CD4-positive, alpha-beta T cell (primary cell): ENCODE measurements at regions not wholly inside any gene's neighbourhood (a gene's known extent, or its start where the extent isn't known, plus 50 kb on each side); places are given as distances from the start of the nearest gene placed in this dataset.
"Not testable (repeated sequence)": the region's sequence is repeated elsewhere in the genome, so short reads cannot be mapped to it uniquely, and the experiment has no call there.

Source experiments
- ATAC-seq: fragments of 200-7000 bp; cut with Tn5 transposase; one replicate; pipeline ENCODE4 v1.10.0; 2022; ENCODE audit warnings: mild to moderate bottlenecking; ENCODE audit not compliant: poor library complexity
- CTCF ChIA-PET: fragments of 350-600 bp; sonication (Branson Sonifier 250); formaldehyde crosslinking; loops from one replicate; lab custom pipeline; 2021; ENCODE audit warnings: antibody characterized with exemption, inconsistent platforms; lab: Charles Lee
- POLR2A ChIA-PET: fragments of 350-600 bp; sonication (Branson Sonifier 250); formaldehyde crosslinking; loops from one replicate; lab custom pipeline; 2021; ENCODE audit warnings: antibody characterized with exemption, inconsistent platforms; lab: Charles Lee
- DNase-seq, 14 experiments: peaks; one replicate each; pipeline ENCODE4 v3.0.0-alpha.2; 2013 to 2020; ENCODE audit warnings: mixed read lengths in 2 of 14
- H3K27ac ChIP-seq, 2 donors: one replicate each; pipeline versions ENCODE4 v1.5.1 to v1.7.0; 2013; ENCODE audit warnings: low read length in 2 of 2, low read depth in 1 of 2, mild to moderate bottlenecking in 1 of 2
- H3K27me3 ChIP-seq, 2 experiments: 1 replicate in 1 of 2; 2 replicates in 1 of 2; pipeline versions ENCODE4 v1.6.1 to v1.7.0; 2013; ENCODE audit warnings: low read length in 2 of 2, control low read depth in 1 of 2, mild to moderate bottlenecking in 1 of 2, moderate library complexity in 1 of 2; ENCODE audit not compliant: insufficient read depth in 2 of 2, control insufficient read depth in 1 of 2
- H3K36me3 ChIP-seq: one replicate; pipeline ENCODE4 v1.6.1; 2013; ENCODE audit warnings: low read length, control low read depth; ENCODE audit not compliant: insufficient read depth
- H3K4me1 ChIP-seq: one replicate; pipeline ENCODE4 v1.6.1; 2013; ENCODE audit warnings: low read length, control low read depth; ENCODE audit not compliant: insufficient read depth
- H3K4me3 ChIP-seq: one replicate; pipeline ENCODE4 v1.5.1; 2013; ENCODE audit warnings: mild to moderate bottlenecking, low read length, moderate library complexity
- H3K9me3 ChIP-seq, 2 experiments: 1 replicate in 1 of 2; 2 replicates in 1 of 2; pipeline versions ENCODE4 v1.6.1 to v1.7.0; 2013; ENCODE audit warnings: low read length in 2 of 2, mild to moderate bottlenecking in 2 of 2, control low read depth in 1 of 2, moderate library complexity in 1 of 2; ENCODE audit not compliant: control insufficient read depth in 1 of 2, insufficient read depth in 1 of 2
- H3K27ac Mint-ChIP-seq: one replicate; pipeline ENCODE4 v1.8.0; 2020; ENCODE audit warnings: mixed read lengths
- H3K27me3 Mint-ChIP-seq: one replicate; pipeline ENCODE4 v1.8.0; 2021; ENCODE audit warnings: mixed read lengths
- H3K36me3 Mint-ChIP-seq: one replicate; pipeline ENCODE4 v1.8.0; 2021; ENCODE audit warnings: low read depth, mixed read lengths
- H3K4me1 Mint-ChIP-seq: one replicate; pipeline ENCODE4 v1.8.0; 2021; ENCODE audit warnings: low read depth, mixed read lengths
- H3K4me3 Mint-ChIP-seq: one replicate; pipeline ENCODE4 v1.8.0; 2020; ENCODE audit warnings: mild to moderate bottlenecking, mixed read lengths
- H3K9me3 Mint-ChIP-seq: one replicate; pipeline ENCODE4 v1.8.0; 2020; ENCODE audit warnings: mixed read lengths
- CTCF ChIP-seq: fragments of 200-600 bp; IDR thresholded peaks from one replicate; pipeline ENCODE4 v1.8.0; 2022; ENCODE audit warnings: antibody characterized with exemption, mild to moderate bottlenecking
- intact Hi-C, 2 experiments: fragments of 100-400 bp; cut with DNase I in 1 of 2; cut with micrococcal nuclease in 1 of 2; formaldehyde crosslinking; loops; one replicate each; pipeline versions ENCODE4 v1.15.1 to v1.9.0; 2023 to 2025; cut with DNase I, micrococcal nuclease

DNA sequence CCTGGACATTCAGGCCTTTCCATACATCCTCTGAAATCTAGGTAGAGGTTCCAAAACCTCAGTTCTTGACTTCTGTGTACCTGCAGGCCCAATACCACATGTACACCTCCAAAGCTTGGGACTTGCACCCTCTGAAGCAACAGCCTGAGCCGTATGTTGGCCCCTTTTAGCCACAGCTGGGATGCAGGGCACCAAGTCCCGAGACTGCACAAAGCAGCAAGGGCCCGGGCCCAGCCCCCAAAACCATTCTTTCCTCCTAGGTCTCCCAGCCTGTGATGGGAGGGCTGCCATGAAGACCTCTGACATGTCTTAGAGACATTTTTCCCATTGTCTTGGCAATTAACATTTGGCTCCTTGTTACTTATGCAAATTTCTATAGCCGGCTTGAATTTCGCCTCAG is 107.4 kb upstream of the FRMD1 start:
- no peak overlapping the region for H3K4me3 ChIP-seq
- no peak overlapping the region for H3K27ac ChIP-seq
- Mint-ChIP-seq H3K27ac (no peak overlapping the region), H3K4me3 (no peak overlapping the region), H3K36me3 (no peaks in the 10 kb centered on the region), H3K4me1 (no peaks in the 10 kb centered on the region), H3K9me3 (no peaks in the 10 kb centered on the region), H3K27me3 (peaks cover 13% of the 10 kb centered on the region)
- H3K9me3 ChIP-seq, result peaks cover 0 to 9% of the 10 kb centered on the region in 2 experiments
- intact Hi-C loops, result no loop called here
- DNase-seq (no peak), ATAC-seq (no peak)
- CTCF ChIA-PET, result no interaction called here
- peaks cover 0 to under 1% of the 10 kb centered on the region in 2 experiments for H3K27me3 ChIP-seq
- TF ChIP-seq CTCF, result no peak
- H3K4me1 ChIP-seq, result no peaks in the 10 kb centered on the region
- POLR2A ChIA-PET, result no interaction called here
- H3K36me3 ChIP-seq, result no peaks in the 10 kb centered on the region

- H3K4me3 ChIP-seq, H3K9me3 Mint-ChIP-seq, H3K4me3 Mint-ChIP-seq, DNase-seq, ATAC-seq, H3K27ac Mint-ChIP-seq, POLR2A ChIA-PET, CTCF ChIA-PET, H3K36me3 ChIP-seq, intact Hi-C loops, H3K4me1 ChIP-seq, H3K4me1 Mint-ChIP-seq, H3K9me3 ChIP-seq, H3K27me3 ChIP-seq, H3K27ac ChIP-seq, H3K36me3 Mint-ChIP-seq: not testable (repeated sequence)
- H3K27me3 Mint-ChIP-seq, result peaks cover 10% of the 10 kb centered on the region
Measured at GRCh38 chr6:168186018-168186417, 107.0 kb upstream of the FRMD1 start.

- ChIA-PET CTCF (no interaction called here), POLR2A (no interaction called here)
- H3K27me3 ChIP-seq, result peaks cover 0 to 2% of the 10 kb centered on the region in 2 experiments
- Mint-ChIP-seq H3K27ac (no peak overlapping the region), H3K4me3 (no peak overlapping the region), H3K4me1 (no peaks in the 10 kb centered on the region), H3K36me3 (no peaks in the 10 kb centered on the region), H3K9me3 (no peaks in the 10 kb centered on the region), H3K27me3 (peaks cover 10% of the 10 kb centered on the region)
- peaks cover 0 to 7% of the 10 kb centered on the region in 2 experiments for H3K9me3 ChIP-seq
- DNase-seq (no peak), ATAC-seq (no peak)
- H3K27ac ChIP-seq, result no peak overlapping the region
- no peaks in the 10 kb centered on the region for H3K4me1 ChIP-seq
- H3K4me3 ChIP-seq, result no peak overlapping the region
- H3K36me3 ChIP-seq, result no peaks in the 10 kb centered on the region
- no peak for TF ChIP-seq CTCF
- intact Hi-C loops, result no loop called here
Measured at GRCh38 chr6:168184701-168185100, 105.7 kb upstream of the FRMD1 start.

GRCh38 chr6:168183613-168183970 is 104.6 kb upstream of the FRMD1 start:
- no peak overlapping the region for H3K27ac Mint-ChIP-seq
- Histone ChIP-seq H3K4me1 (no peaks in the 10 kb centered on the region), H3K27me3 (peaks cover 0 to 2% of the 10 kb centered on the region in 2 experiments), H3K27ac (no peak overlapping the region), H3K9me3 (peaks cover 0 to 3% of the 10 kb centered on the region in 2 experiments), H3K4me3 (no peak overlapping the region), H3K36me3 (no peaks in the 10 kb centered on the region)
- DNase-seq (no peak), ATAC-seq (no peak)
- peaks cover 10% of the 10 kb centered on the region for H3K27me3 Mint-ChIP-seq
- H3K4me3 Mint-ChIP-seq, result no peak overlapping the region
- no peak for TF ChIP-seq CTCF
- no peaks in the 10 kb centered on the region for H3K9me3 Mint-ChIP-seq
- intact Hi-C loops, result no loop called here
- ChIA-PET CTCF (no interaction called here), POLR2A (no interaction called here)
- no peaks in the 10 kb centered on the region for H3K36me3 Mint-ChIP-seq
- no peaks in the 10 kb centered on the region for H3K4me1 Mint-ChIP-seq
